ENCODE measurements at regions not wholly inside any gene's neighbourhood (a gene's known extent, or its start where the extent isn't known, plus 50 kb on each side); places are given as distances from the start of the nearest gene placed in this dataset.

DNA sequence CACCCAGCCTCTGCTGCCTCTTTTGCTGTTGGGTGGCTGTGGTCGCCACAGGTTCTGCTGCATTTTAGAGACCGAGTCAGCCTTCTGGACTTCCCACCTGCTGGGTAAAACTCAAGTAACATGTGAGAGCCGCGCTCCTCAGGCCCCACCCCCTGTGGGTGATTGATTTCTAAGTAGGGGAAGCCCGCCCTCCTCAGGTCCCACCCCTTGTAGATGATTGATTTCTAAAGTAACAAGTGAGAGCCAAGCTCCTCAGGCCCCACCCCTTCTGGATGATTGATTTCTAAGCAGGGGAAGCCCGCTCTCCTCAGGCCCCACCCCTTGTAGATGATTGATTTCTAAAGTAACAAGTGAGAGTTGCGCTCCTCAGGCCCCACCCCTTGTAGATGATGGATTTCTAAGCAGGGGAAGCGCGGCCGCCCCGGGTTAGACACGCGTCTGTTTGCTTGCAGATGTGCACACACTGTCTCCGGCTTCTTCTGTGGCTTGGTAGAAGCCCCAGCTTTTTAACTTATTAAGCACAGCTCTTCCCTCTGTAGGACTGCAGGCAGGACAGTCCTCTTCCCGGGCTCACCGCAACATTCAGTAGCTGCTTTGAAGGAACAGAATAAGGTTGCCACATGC, 83.4 kb downstream of the FAM43A start:
- DNase-seq (ENCODE audit: low spot score): peak; percentile 82

DNA sequence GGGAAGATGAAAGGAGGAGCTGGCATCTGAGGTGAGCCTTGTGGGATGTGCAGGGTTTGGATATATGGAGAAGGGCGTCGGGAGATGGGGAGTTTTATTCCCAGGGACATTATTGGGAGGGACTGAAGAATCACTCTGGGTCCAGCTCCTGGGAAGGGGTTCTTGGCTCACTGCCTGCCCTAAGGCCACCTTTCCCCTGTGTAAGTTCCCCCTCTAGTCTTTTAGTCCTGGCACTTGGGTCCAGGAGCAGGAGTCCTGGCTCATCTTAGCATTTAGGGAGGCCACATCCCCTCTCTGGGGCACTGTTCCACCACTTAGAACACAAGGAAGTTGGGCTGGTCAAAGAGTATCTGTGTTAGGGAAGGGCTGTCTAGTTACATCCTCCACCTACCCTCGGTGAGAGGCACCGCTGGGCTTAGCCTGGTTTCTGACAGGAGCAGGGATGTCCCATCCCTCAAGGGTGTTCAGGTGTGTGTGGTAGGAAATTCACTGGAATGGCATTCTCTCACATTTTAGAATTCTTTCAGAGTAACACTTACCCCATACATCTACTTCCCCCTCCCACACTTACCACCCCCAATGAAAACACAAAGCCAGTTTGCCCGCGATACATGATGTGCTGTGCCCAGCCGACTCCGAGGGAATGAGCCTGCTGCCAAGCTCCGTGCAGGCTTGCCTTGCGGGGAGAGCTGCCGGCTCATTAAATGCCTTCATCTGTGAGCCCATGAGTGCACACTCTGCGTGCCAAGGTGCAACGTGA, 86.7 kb downstream of the FAM43A start:
- DNase-seq (ENCODE audit: low spot score): no peak

- DNase-seq (ENCODE audit: low spot score): no peak
These were observed 87.5 kb downstream of the FAM43A start for GRCh38 chr3:194773216-194773615.

GRCh38 chr3:194773771-194774455, 88.2 kb downstream of the FAM43A start:
- DNase-seq (ENCODE audit: low spot score): no peak

GRCh38 chr3:194775266-194775665, 89.6 kb downstream of the FAM43A start:
- no peak for DNase-seq (ENCODE audit: low spot score)

DNA sequence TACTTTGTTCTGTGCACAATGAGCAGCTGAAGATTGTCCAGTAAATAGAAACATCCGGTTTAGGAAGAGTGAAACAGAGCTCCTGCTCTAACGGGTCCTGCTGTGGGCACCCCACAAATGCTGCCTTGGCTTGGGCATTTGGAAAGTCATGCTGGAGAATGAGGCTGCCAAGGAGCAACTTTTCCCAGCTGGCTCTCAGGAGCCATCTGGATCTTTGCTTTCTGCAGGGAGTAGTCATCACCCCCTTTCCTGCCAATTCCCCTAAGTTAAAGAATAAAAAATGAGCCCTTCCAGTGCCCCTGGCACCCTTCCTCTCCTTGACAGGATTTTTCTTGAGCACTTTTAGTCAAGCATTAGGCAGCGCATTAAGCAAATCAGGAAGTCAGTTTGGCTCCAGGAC, 90.0 kb downstream of the FAM43A start:
- DNase-seq (ENCODE audit: low spot score): no peak

- DNase-seq (ENCODE audit: low spot score): no peak
These were observed 92.0 kb downstream of the FAM43A start for GRCh38 chr3:194777729-194778128.

- no peak for DNase-seq (ENCODE audit: low spot score)
These were observed 94.1 kb downstream of the FAM43A start for GRCh38 chr3:194779729-194780224.

GRCh38 chr3:194780706-194781105, 95.0 kb downstream of the FAM43A start:
- DNase-seq (ENCODE audit: low spot score): no peak

GRCh38 chr3:194781617-194782016, 95.9 kb downstream of the FAM43A start:
- DNase-seq (ENCODE audit: low spot score): no peak

- no peak for DNase-seq (ENCODE audit: low spot score)
These were observed 97.2 kb downstream of the FAM43A start for GRCh38 chr3:194782698-194783404.

- DNase-seq (ENCODE audit: low spot score): no peak
These were observed 98.7 kb downstream of the FAM43A start for GRCh38 chr3:194784361-194784760.

- DNase-seq (ENCODE audit: low spot score): no peak
These were observed 99.6 kb downstream of the FAM43A start for GRCh38 chr3:194785315-194785714.

GRCh38 chr3:194787072-194787471, 101.4 kb downstream of the FAM43A start:
- DNase-seq (ENCODE audit: low spot score): no peak

DNA sequence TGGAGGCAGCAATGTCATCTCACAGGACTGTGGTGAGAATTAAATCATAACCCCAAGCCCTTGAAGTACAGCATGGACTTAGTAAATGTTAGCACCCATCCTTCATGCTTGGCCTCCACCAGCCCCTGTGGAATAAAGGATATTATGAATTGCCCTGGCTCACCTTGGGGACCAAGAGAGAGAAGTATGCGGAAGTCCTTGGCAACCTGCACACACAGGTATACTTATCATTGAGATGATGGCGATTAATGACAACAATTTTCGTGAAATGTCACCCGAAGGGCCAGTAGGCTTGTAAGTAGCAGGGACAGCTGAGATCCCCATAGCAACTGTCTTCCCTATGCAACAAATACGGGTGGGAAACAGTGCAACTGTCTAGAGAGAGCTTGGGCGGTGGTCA, 102.0 kb downstream of the FAM43A start:
- no peak for DNase-seq (ENCODE audit: low spot score)

- no peak for DNase-seq (ENCODE audit: low spot score)
These were observed 106.7 kb downstream of the FAM43A start for GRCh38 chr3:194792368-194792767.

DNA sequence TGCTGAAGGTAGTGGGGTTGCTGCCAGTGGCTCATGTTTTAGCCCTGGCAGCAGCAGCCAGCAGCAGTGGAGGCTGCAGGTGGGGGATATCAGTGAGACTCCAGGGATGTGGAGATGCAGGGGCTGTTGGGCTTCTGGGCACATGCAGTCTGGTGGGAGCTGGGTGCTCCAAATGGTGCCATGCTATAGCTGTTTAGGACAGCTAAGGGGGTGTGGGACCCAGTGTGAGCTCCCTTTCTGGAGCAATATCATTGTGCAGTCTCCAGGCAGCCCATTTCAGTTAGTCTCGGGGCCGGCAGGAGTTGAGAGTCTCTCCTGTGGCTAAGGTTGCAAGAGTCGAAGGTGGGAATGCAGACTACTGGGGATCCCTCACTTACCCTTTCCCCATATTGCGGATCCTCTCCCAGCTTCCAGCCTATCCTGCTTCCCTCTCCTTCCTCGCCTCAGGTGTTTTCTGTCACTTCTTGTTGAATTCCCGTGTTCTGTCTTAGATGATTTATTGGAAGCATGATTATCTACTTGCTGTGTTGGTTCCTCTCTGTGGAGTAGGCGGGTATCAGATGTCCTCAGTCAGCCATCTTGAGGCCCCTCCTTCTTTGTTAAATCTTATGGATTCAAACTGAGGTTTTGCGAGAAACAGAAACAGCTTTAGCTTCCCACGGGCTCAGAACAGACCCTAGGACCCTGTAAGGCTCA, 112.0 kb downstream of the FAM43A start:
- no peak for DNase-seq (ENCODE audit: low spot score)

- DNase-seq (ENCODE audit: low spot score): no peak
These were observed 112.8 kb downstream of the FAM43A start for GRCh38 chr3:194798486-194798885.

- DNase-seq (ENCODE audit: low spot score): no peak
These were observed 114.3 kb downstream of the FAM43A start for GRCh38 chr3:194800002-194800401.

DNA sequence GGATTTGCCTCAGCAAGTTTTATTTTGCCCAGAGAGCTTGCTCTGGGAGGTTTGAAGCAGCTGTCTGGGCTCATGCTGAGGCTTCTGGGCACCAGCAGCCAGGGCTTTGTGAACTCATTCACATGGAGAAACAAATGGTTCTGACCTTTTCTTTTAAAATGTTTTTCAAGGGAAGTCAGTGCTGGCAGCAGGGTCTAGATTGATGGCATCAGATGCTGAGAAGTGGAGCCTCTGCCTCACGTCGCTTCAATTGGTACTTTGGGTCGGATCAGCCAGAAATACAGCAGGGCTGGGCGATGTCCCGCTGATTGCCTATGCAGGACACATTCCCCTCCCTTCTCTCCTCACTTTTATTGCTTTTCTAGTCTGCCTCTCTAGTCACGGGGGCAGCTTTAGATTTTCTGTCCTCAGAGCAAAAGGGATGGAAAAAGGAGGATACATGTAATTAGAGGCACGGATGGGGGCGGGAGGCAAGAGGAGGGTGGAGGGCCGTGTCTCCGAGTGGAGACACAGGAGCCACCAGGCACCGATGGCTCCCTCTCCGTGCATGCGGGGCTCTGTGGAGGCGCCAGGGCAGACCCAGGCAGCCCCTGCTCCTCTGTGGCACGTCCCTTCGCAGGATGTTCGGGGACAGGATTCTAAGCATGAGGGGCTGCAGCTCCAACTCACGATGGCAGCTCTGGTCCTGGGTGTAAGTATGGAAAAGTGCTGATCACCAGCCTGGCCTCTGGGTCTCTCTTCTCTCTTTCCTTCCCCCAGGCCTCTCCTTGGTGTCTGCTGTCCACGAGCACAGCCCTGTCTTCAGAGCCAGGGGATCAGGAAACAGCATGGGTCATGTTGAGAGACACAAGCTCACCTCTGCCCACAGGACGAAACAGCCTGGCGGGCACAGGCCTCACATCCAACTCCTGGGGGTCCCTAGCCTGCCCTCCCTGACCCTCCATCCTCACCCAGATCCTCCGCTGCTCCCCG, 116.1 kb downstream of the FAM43A start:
- no peak for DNase-seq (ENCODE audit: low spot score)

- DNase-seq (ENCODE audit: low spot score): no peak
These were observed 119.1 kb downstream of the FAM43A start for GRCh38 chr3:194804796-194805195.
